HG03521 (cell line): ENCODE measurements at regions not wholly inside any gene's neighbourhood (a gene's known extent, or its start where the extent isn't known, plus 50 kb on each side); places are given as distances from the start of the nearest gene placed in this dataset.

Experiments
- ATAC-seq: cut with Tn5 transposase; IDR thresholded peaks from one replicate; pipeline ENCODE4 v1.9.1; 2021; ENCODE audit warnings: mild to moderate bottlenecking, moderate library complexity; ENCODE audit not compliant: unreplicated experiment

GRCh38 chr5:159525117-159525516, 194.8 kb upstream of the IL12B start:
- ATAC-seq, result no peak

DNA sequence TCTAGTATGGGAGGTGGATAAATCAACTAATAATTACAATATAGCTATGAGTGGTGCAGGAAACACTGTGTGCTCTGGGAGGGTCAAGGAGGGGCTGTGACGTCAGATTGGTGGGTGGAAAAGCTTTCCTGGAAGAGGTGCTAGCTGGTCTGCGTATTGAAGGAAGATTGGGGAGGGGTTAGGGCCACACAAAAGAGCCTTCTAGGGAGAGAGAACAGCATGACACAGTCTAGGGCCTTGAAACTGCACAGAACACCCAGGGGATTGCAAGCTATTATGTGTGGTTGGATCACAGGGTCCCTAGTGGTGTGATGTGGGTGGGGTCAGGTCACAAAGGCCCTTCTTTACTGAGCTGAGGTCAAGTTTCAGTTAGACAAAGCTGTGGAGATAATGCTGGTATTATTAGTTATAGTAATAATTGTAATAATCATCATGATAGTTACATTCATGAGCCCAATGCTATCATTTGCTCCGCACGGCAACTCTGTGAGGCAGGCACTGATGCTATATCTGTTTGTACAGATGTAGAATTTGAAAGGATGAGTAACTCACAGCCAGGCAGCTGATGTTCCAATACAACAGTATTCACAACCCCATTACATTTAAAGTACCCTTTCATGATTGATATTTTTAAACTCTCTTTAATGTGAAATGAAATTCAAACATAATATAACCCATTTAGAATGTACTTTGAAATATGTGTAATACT, 197.4 kb upstream of the IL12B start:
- ATAC-seq, result no peak

DNA sequence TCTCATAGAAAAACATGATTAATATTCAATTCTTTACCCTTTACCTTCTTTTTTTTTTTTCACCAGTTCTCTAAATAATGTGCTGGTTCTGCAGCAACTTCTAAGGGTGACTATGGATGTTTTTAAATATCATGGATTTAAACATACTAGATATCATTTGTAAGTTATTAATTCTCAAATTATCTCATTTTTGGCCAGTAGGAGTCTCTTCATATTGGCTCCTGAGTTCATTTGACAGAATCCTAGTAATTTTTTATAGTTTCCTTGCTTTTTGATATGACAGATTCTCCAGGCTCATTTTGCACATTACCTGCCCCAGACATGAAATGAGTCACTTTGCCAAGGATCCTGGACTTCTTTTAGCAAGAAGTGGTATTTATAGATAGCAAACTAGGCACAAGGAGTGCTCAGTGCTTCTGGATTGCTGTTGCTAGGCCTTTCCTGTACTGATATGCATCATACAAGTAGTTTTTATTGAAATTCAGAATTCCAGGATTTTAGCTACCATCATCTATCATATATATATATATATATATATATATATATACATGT, 201.3 kb upstream of the IL12B start:
- no peak for ATAC-seq

- no peak for ATAC-seq
Measured at GRCh38 chr5:159533197-159533596, 202.9 kb upstream of the IL12B start.

GRCh38 chr5:159536166-159536565, 205.9 kb upstream of the IL12B start:
- ATAC-seq, result no peak

DNA sequence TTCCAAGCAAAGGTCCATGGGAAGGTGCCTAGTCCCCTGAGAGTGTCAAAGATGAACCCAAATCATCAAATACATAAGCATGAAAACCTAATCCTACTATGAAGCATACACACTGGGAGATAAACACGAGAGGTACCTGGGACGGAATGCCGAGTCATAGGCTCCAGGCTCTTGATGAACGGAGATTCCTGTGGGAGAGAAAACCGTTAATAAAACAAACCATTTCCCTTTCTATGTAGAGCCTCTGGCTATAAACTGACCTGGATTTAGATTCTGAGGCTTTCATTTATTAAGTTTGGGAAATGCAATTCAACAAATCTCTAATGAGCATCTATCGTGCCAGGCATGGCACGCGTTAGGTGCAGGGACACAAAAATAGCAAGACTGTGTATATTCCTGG, 206.4 kb upstream of the IL12B start:
- ATAC-seq, result no peak

DNA sequence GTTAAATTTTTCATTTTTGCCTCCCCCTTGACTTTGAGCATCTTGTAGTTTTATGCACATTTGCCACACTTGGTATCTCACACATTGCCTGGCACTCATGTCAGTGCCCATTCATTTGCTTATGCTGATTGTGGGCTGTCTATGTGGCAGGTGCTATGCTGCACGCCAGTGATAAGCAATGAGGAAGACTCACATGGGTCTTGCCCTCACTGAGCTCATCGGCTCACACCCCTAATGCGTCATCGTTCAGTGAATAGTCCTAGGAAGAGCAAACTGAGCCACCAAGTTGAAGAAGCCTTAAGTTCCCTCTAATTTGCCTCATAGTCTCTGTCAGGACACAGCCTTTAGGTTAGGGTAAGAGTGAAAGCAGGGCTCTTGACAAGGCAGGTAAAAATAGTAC, 209.4 kb upstream of the IL12B start:
- no peak for ATAC-seq

DNA sequence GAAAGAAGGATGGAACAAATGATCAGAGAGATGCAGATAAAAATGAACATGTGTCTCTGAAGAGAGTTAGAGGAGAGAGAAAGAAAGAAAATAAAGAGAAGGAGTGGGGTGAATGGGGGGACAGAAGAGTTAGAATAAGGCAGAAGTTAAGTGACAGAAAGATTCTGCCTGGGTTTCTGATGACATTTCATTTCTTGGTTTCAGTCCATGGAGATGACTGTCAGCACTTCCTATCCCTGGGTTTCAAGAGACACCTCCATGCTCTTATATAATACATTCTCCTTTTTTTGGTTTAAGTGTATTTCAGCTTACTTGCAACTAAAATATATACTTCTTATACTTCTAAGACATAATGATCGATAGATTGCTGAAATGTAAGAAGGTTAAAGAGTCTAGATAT, 213.0 kb upstream of the IL12B start:
- no peak for ATAC-seq

GRCh38 chr5:159545156-159545555, 214.9 kb upstream of the IL12B start:
- ATAC-seq, result no peak

DNA sequence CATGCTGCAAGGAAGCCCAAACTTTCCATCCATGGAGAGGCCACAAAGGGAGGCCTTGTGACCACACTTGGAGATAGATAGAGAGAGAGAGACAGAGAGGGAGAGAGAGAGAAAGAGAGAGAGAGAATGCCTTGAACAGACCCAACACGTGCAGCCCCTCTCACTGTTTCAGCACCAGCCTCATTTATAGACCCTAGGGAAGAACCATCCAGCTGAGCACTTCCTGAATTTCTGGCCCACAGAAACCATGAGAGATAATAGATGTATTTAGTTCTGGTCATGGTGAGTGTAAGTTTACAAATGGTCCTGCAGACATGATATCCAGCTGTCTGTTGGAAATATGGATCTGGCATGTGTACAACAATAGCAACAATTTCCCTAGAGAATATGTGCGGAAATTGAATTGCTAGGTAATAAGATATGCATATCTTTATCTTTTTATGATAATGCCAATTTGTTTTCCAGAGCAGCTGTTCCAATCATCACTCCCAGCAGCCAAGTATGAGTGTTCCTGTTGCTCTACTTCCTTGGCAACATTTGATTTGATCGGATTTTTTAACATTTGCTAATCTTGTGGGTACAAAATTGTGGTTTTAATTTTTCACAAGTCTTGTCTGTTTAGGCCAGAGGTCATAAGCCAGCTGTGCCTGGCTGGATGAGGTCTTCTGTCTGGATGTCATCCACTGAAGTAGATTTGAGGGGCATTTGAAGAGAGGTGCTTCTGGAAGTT, 217.3 kb upstream of the IL12B start:
- ATAC-seq, result no peak

DNA sequence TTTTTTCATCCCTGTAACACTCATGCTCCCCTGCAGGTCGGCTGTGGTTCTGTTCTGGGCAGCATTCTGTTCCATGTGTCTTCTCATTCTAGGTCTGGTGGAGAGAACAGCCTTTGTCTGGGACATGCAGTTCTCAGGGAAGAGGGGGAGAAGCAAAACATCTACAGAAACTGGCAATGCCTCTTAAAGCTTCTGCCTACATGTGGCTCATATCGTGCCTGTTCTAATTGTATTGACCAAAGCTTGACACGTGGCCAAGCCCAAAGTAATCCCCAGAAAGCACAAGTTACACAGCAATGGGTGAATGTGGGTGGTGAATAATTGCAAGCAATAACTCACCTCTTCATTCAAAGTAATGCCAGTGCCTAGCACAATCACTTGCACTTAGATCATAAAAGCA, 218.2 kb upstream of the IL12B start:
- no peak for ATAC-seq

DNA sequence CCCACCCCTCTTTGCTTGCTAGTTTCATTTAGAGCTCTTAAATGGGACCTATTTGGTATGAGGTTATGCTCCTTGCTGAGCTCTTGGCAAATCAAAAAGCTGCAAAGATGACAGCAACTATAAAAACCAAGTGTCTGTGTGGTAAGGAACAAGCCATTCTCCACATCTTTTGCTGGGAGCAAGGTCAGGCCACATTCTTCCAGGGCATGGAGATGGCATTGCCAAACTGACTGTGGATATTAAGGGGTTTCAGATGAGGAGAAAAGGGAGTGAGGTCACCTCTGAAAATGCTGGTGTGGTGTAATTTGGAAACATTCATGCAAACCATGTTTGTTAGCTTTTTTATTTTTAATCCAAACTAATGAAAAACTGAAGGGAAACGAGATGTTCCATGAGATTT, 218.8 kb upstream of the IL12B start:
- ATAC-seq, result no peak

DNA sequence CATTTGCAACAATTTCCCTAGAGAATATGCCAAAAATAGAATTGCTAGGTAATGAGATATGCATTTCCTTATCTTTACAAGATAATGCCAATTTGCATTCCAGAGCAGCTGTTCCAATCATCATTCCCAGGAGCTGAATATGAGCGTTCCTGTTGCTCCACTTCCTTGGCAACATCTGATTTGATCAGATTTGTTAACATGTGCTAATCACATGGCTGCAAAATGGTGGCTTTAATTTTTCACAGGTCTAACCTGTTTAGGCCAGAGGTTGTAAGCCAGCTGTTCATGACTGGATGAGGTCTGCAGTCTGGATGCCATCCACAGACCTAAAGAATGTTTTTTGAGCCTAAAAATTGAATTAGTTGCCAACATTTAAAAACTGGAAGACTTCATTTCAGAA, 220.7 kb upstream of the IL12B start:
- ATAC-seq, result no peak

GRCh38 chr5:159552751-159553150, 222.5 kb upstream of the IL12B start:
- ATAC-seq, result no peak

DNA sequence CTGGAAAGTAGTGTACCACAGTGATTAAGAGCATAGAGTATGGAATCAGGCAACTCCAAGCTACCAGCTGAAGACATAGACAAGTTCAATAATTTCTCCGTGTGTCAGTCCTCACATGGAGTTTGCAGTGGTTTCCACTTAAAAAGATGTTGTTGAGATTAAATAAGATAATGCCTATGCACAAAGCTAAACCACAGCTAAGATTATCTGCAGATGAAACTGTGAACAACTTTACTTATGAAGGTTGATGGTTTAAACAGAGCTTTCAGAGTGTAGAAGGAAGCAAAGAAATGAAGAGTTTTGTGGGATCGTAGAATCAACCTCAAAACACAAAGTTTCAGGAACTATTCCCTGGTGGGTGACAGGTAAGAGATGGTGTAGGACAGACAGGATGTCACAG, 223.5 kb upstream of the IL12B start:
- no peak for ATAC-seq

DNA sequence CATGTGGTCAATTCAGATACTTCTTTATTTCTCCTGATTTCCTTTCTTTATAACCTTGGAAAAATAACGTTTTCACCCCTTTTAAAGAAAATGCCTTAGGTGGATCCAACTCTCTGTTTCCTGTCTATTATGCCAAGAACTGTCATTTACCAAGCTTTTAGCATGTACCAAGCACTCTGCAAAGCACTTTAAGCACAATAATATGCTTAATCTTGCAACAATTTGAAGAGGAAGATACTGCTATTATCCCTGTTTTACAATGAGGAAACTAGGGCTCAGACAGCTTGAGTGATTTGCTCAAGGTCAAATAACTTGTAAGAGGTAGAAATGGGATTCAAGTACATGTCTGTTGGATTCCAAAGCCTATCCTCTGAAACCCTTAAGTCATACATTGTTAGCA, 224.8 kb upstream of the IL12B start:
- ATAC-seq, result no peak

DNA sequence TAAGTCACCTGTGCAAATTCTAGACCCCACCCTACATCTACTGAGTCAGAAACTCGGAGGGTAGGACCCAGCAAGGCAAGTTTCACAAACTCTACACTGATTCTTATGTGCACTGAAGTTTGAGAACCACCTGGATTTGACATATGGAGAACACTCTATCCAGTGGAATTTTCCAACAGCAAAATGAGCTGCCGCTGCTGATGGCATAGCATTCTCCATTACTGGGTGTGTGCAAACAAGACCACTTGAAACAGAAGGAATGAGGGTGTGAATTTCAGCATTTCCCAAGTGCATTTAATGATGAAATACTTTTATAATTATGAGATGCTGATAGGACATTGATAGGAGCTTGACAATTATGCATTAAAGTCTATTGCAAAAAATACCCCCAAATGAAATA, 229.1 kb upstream of the IL12B start:
- ATAC-seq, result no peak

DNA sequence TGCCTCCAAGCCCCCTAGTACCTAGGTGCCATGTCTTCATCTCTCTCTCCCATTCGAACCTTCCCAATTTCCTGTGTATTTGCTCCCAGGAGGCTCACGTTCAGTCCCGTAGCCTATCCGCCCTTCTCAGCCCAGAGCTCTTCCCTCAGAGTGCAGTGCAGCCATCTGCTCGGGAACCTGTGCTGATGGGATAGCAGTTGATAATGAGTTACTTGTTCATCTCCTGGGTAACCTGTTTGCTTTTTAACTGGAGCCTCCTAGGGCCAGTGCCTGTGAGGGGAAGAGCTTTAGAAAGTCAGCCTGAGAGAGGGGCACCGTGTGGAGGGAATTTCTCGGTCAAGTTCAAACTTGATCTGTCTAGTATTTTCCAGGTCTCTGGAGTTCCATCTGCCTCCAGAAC, 229.8 kb upstream of the IL12B start:
- ATAC-seq, result no peak

DNA sequence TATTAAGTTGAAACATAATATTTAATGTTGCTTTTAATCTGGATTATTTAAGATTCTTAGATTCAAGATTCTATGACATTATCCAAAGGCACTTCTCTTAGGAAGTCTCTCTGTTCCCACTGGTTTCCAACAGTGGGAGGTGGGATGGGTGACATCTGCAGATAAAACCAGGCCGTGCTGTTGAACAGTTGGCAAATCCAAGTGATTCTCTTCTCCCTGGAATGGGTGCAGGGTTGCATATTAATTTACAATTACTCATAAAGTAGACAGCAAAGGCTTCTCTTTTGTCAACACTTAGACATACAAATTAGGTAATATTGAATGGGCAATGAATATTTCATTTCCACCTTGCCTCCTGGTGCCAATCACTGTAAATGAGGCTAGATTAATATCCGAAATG, 233.7 kb upstream of the IL12B start:
- no peak for ATAC-seq

GRCh38 chr5:159566832-159567231, 236.5 kb upstream of the IL12B start:
- no peak for ATAC-seq

DNA sequence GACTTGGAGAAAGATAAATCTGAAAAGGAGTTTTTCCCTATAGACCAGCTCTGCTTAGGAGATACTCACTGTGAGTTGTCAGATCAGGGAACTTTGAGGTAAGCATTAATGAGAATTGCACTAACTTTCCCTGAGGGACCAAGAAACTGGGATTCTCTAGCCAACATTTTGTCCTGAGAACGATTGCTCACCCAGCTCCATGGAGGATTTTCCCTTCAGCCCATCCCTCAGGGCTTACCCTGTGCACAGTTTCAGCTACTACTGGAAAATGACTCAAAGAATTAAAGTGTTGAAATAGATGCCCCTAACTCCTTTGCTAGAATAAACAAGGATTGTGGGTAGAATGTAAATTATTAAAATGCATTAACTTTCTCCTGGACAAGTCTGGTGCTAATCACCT, 237.2 kb upstream of the IL12B start:
- no peak for ATAC-seq

- no peak for ATAC-seq
Measured at GRCh38 chr5:159571501-159572244, 241.4 kb upstream of the IL12B start.
